Lower lobe of right lung (tissue), 2 donors: ENCODE measurements at regions not wholly inside any gene's neighbourhood (a gene's known extent, or its start where the extent isn't known, plus 50 kb on each side); places are given as distances from the start of the nearest gene placed in this dataset.

Source experiments
- ATAC-seq, 2 donors: fragments of 200-7000 bp; cut with Tn5 transposase; one replicate each; pipeline ENCODE4 v1.9.1; 2020 to 2022; ENCODE audit warnings: mild to moderate bottlenecking in 2 of 2, moderate library complexity in 2 of 2
- DNase-seq: peaks from one replicate; pipeline ENCODE4 v3.0.0-alpha.2; 2020
- H3K27ac ChIP-seq: fragments of 200-600 bp; one replicate; pipeline ENCODE4 v1.8.0; 2022
- H3K27me3 ChIP-seq: fragments of 200-600 bp; one replicate; pipeline ENCODE4 v1.8.0; 2022; ENCODE audit warnings: low read depth
- H3K36me3 ChIP-seq: fragments of 200-600 bp; one replicate; pipeline ENCODE4 v1.8.0; 2022; ENCODE audit warnings: mild to moderate bottlenecking
- H3K4me1 ChIP-seq: fragments of 200-600 bp; one replicate; pipeline ENCODE4 v1.8.0; 2022
- H3K4me3 ChIP-seq: fragments of 200-600 bp; one replicate; pipeline ENCODE4 v1.8.0; 2022; ENCODE audit warnings: mild to moderate bottlenecking
- H3K9me3 ChIP-seq: fragments of 200-600 bp; one replicate; pipeline ENCODE4 v1.8.0; 2022
- CTCF ChIP-seq: fragments of 200-600 bp; IDR thresholded peaks from one replicate; pipeline ENCODE4 v1.8.0; 2022; ENCODE audit warnings: antibody characterized with exemption, mild to moderate bottlenecking
- intact Hi-C: fragments of 100-400 bp; cut with DNase I; formaldehyde crosslinking; loops from one replicate; pipeline ENCODE4 v1.11.0; 2022
- donor health status: DM: no; HTN: yes; CAD: no; lungs with severe emphysema.

DNA sequence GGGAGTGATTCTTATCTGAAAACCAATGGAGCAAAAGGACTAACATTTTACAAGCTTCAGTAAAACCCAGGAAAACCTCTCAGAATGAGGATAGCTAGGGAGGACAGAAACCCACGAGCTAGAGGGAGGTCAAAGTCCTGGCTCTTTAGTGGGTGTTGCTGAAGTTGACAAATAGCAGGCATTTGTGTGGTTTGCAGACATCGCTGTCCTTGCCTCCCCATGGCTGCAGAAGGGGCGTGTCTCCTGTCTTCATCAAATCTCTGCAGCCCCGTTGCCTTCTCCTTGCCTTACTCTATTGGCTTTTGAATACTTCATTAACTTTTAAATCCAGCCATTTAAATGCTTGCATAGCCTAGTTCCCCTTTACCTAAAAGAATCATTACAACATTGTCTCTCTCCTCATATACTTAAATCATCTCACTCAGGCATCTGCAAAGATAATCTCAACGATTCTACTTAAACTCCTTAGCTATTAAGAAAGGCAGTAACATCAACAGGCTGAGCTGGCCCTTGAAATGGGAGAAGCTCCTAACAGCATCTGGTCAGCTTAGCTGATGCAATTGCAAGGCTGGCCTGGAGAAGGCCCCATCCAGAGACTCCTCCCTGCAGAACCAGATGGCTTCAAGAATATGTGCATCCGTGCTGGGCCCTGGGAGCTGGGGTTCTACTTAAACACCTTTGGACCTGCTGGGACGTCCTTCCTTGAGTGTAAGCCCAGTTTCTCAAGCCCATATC is 152.8 kb upstream of the TAS2R1 start:
- Histone ChIP-seq H3K36me3 (no peaks in the 10 kb centered on the region), H3K27ac (no peak overlapping the region), H3K9me3 (no peaks in the 10 kb centered on the region), H3K4me3 (no peak overlapping the region), H3K4me1 (no peaks in the 10 kb centered on the region), H3K27me3 (no peaks in the 10 kb centered on the region)
- no peak for ATAC-seq
- no peak for DNase-seq
- intact Hi-C loops, result no loop called here
- no peak for TF ChIP-seq CTCF

- ATAC-seq (no peak), DNase-seq (no peak)
- Histone ChIP-seq H3K4me1 (no peaks in the 10 kb centered on the region), H3K4me3 (no peak overlapping the region), H3K27ac (no peak overlapping the region), H3K27me3 (no peaks in the 10 kb centered on the region), H3K36me3 (no peaks in the 10 kb centered on the region), H3K9me3 (no peaks in the 10 kb centered on the region)
- intact Hi-C loops, result no loop called here
- no peak for TF ChIP-seq CTCF
Observed at GRCh38 chr5:9781890-9782289, 151.7 kb upstream of the TAS2R1 start.

DNA sequence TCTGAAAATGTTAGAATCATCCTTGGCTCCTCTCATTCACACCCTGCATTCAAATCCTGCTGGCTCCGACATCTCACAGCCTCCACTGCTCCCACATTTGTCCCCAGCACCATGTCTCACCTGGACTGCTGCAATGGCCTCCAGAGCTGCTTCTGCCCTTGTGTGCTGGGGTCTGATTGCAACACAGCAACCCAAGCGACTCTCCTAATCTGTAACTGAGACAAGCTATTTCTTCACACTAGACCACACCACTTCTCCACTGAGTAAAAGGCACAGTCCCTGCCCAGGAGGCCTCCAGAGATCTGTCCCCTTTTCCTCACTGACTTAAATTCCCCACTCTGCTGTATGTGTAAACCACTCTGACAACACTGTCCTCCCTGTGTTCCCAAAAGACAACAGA is 151.1 kb upstream of the TAS2R1 start:
- Histone ChIP-seq H3K4me1 (no peaks in the 10 kb centered on the region), H3K9me3 (no peaks in the 10 kb centered on the region), H3K27ac (no peak overlapping the region), H3K36me3 (no peaks in the 10 kb centered on the region), H3K4me3 (no peak overlapping the region), H3K27me3 (no peaks in the 10 kb centered on the region)
- DNase-seq (no peak), ATAC-seq (no peak)
- TF ChIP-seq CTCF, result no peak
- intact Hi-C loops, result no loop called here

GRCh38 chr5:9780501-9780900 is 150.3 kb upstream of the TAS2R1 start:
- no peaks in the 10 kb centered on the region for H3K27me3 ChIP-seq
- intact Hi-C loops, result no loop called here
- no peak for TF ChIP-seq CTCF
- no peaks in the 10 kb centered on the region for H3K4me1 ChIP-seq
- no peaks in the 10 kb centered on the region for H3K9me3 ChIP-seq
- no peak for ATAC-seq
- H3K27ac ChIP-seq, result no peak overlapping the region
- H3K4me3 ChIP-seq, result no peak overlapping the region
- DNase-seq, result no peak
- H3K36me3 ChIP-seq, result no peaks in the 10 kb centered on the region

- intact Hi-C loops, result no loop called here
- ATAC-seq (no peak), DNase-seq (no peak)
- no peaks in the 10 kb centered on the region for H3K4me1 ChIP-seq
- H3K36me3 ChIP-seq, result no peaks in the 10 kb centered on the region
- no peak overlapping the region for H3K27ac ChIP-seq
- no peak overlapping the region for H3K4me3 ChIP-seq
- no peaks in the 10 kb centered on the region for H3K9me3 ChIP-seq
- TF ChIP-seq CTCF, result no peak
- H3K27me3 ChIP-seq, result no peaks in the 10 kb centered on the region
Observed at GRCh38 chr5:9776525-9776924, 146.4 kb upstream of the TAS2R1 start.
